Parathyroid adenoma (tissue), 2 donors: ENCODE measurements at regions not wholly inside any gene's neighbourhood (a gene's known extent, or its start where the extent isn't known, plus 50 kb on each side); places are given as distances from the start of the nearest gene placed in this dataset.

Experiments
- H2AFZ ChIP-seq: fragments of 300-600 bp; sonication (generic); one replicate; pipeline ENCODE4 v1.7.0; 2017; ENCODE audit warnings: antibody characterized with exemption, mild to moderate bottlenecking
- H3K27ac ChIP-seq: fragments of 300-600 bp; sonication (generic); one replicate; pipeline ENCODE4 v1.7.0; 2017
- H3K27me3 ChIP-seq: fragments of 300-600 bp; sonication (generic); one replicate; pipeline ENCODE4 v1.7.0; 2017; ENCODE audit warnings: low read length; ENCODE audit not compliant: control insufficient read depth, insufficient read depth
- H3K36me3 ChIP-seq: fragments of 300-600 bp; sonication (generic); one replicate; pipeline ENCODE4 v1.7.0; 2017; ENCODE audit warnings: low read length; ENCODE audit not compliant: control insufficient read depth, insufficient read depth
- H3K4me1 ChIP-seq: fragments of 300-600 bp; sonication (generic); one replicate; pipeline ENCODE4 v1.7.0; 2017; ENCODE audit warnings: control low read depth
- H3K4me2 ChIP-seq: fragments of 300-600 bp; sonication (generic); one replicate; pipeline ENCODE4 v1.7.0; 2017; ENCODE audit warnings: low read length
- H3K4me3 ChIP-seq: fragments of 300-600 bp; sonication (generic); one replicate; pipeline ENCODE4 v1.7.0; 2017; ENCODE audit warnings: low read depth, low read length
- H3K79me2 ChIP-seq: fragments of 300-600 bp; sonication (generic); one replicate; pipeline ENCODE4 v1.7.0; 2017; ENCODE audit warnings: control low read depth
- H3K9ac ChIP-seq: fragments of 300-600 bp; sonication (generic); one replicate; pipeline ENCODE4 v1.7.0; 2017; ENCODE audit warnings: mild to moderate bottlenecking
- H3K9me3 ChIP-seq: fragments of 300-600 bp; sonication (generic); one replicate; pipeline ENCODE4 v1.7.0; 2017; ENCODE audit warnings: low read length; ENCODE audit not compliant: control insufficient read depth
- TF ChIP-seq, protein P1 (sequence below): fragments of 300-600 bp; sonication (generic); IDR thresholded peaks from one replicate; pipeline ENCODE4 v1.7.0; 2017; ENCODE audit warnings: antibody characterized with exemption, mild to moderate bottlenecking
- donor health status: primary hyperparathyroidism.

DNA sequence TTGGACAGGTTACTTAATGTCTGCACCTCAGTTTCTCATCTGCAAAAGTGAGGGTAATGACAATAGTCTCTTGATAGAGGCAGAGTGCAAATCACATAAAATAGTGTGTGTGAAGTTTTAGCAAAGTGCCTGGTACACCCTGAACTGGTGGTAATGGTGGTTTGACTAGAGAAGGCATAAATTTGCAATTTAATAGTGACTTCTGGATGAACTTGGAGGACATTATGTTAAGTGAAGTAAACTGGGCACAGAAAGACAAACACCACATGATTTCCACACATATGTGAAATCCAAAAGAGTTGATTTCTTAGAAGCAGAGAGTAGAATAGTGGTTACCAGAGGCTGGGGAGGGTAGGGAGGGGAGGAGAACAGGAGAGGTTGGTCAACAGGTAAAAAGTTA lies 54.8 kb upstream of the FUT8 start:
- H3K79me2 ChIP-seq = no peaks in the 10 kb centered on the region
- peaks cover 4% of the 10 kb centered on the region for H3K4me1 ChIP-seq
- H2AFZ ChIP-seq = no peak overlapping the region
- no peaks in the 10 kb centered on the region for H3K36me3 ChIP-seq
- no peaks in the 10 kb centered on the region for H3K9me3 ChIP-seq
- no peak overlapping the region for H3K4me3 ChIP-seq
- no peak overlapping the region for H3K9ac ChIP-seq
- TF ChIP-seq, protein P1, sequence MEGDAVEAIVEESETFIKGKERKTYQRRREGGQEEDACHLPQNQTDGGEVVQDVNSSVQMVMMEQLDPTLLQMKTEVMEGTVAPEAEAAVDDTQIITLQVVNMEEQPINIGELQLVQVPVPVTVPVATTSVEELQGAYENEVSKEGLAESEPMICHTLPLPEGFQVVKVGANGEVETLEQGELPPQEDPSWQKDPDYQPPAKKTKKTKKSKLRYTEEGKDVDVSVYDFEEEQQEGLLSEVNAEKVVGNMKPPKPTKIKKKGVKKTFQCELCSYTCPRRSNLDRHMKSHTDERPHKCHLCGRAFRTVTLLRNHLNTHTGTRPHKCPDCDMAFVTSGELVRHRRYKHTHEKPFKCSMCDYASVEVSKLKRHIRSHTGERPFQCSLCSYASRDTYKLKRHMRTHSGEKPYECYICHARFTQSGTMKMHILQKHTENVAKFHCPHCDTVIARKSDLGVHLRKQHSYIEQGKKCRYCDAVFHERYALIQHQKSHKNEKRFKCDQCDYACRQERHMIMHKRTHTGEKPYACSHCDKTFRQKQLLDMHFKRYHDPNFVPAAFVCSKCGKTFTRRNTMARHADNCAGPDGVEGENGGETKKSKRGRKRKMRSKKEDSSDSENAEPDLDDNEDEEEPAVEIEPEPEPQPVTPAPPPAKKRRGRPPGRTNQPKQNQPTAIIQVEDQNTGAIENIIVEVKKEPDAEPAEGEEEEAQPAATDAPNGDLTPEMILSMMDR = no peak
- H3K27ac ChIP-seq = no peak overlapping the region
- H3K4me2 ChIP-seq = no peak overlapping the region
- H3K27me3 ChIP-seq = no peaks in the 10 kb centered on the region

DNA sequence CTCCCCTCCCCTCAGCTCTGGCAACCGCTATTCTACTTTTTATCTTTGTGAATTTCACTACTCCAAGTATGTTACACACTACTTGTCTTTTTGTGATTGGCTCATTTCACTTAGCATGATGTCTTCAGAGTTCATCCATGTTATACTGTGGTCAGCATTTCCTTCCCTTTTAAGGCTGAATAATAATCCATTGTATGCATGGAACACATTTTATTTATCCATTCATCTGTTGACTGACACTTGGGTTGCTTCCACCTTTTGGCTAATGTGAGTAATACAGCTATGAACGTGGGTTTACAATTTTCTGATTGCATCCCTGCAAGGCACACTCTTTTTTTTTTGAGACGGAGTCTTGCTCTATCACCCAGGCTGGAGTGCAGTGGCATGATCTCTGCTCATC lies 53.0 kb upstream of the FUT8 start:
- H3K36me3 ChIP-seq = no peaks in the 10 kb centered on the region
- H3K27ac ChIP-seq = no peak overlapping the region
- no peak overlapping the region for H3K9ac ChIP-seq
- H3K79me2 ChIP-seq = no peaks in the 10 kb centered on the region
- TF ChIP-seq, protein P1 = no peak
- no peak overlapping the region for H3K4me2 ChIP-seq
- H3K4me1 ChIP-seq = peaks cover 4% of the 10 kb centered on the region
- no peaks in the 10 kb centered on the region for H3K27me3 ChIP-seq
- H2AFZ ChIP-seq = no peak overlapping the region
- no peaks in the 10 kb centered on the region for H3K9me3 ChIP-seq
- no peak overlapping the region for H3K4me3 ChIP-seq

DNA sequence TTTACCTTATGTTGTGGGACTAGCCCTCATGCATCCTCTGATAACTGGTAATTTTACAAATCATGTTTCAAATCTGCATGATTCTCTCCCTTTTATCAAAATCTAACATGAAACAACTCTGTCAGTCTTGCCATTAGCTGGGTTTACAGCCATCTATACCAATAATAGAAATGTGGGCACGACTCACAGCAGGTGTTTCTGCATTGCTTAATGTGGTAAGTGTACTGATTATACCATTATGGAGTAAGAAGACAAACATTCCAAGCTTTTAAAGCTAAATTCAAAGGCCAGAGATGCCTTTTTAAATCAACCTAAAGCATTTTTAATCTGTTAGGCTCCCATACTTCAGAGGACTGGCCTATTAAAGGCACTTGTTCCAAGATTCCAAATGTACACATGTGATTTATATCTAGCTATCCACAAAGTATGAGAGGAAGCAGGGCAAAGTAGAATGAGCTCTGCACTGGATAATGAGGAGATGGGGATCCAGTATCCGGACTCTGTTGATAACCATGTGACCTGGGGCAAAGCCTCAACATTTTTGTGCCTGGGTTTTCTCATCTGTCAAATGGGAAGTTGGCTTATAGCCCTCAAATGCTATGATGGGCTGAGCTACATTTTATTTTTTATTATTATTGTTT lies 52.3 kb upstream of the FUT8 start:
- no peak overlapping the region for H3K27ac ChIP-seq
- H2AFZ ChIP-seq = no peak overlapping the region
- H3K4me2 ChIP-seq = no peak overlapping the region
- peaks cover 4% of the 10 kb centered on the region for H3K4me1 ChIP-seq
- H3K9ac ChIP-seq = no peak overlapping the region
- no peaks in the 10 kb centered on the region for H3K79me2 ChIP-seq
- TF ChIP-seq, protein P1 = no peak
- no peak overlapping the region for H3K4me3 ChIP-seq
- no peaks in the 10 kb centered on the region for H3K27me3 ChIP-seq
- H3K9me3 ChIP-seq = no peaks in the 10 kb centered on the region
- no peaks in the 10 kb centered on the region for H3K36me3 ChIP-seq

DNA sequence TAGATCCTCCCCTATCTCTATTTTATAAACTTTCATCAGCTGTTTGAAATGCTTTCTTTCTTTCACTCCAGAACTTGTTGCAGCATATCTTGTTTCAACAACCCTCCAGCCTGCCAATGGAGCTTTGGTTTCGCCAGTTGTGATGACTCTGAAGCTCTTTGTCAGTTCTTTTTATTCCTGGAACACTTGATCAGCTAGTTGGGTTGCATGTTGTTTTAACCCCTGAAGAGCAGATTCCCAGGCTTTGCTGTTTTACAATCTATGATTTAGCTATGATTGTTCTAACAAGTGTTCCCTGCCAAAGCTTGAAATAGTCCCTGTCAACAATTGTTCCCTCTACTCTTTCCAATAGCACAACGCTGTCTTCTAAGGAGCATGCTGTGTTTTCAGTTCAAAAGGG lies 50.6 kb upstream of the FUT8 start:
- H3K4me2 ChIP-seq = peak overlapping the region; percentile 6
- no peaks in the 10 kb centered on the region for H3K9me3 ChIP-seq
- H2AFZ ChIP-seq = no peak overlapping the region
- no peak overlapping the region for H3K27ac ChIP-seq
- H3K36me3 ChIP-seq = no peaks in the 10 kb centered on the region
- no peaks in the 10 kb centered on the region for H3K79me2 ChIP-seq
- TF ChIP-seq, protein P1 = no peak
- peaks cover 4% of the 10 kb centered on the region for H3K4me1 ChIP-seq
- no peak overlapping the region for H3K4me3 ChIP-seq
- no peak overlapping the region for H3K9ac ChIP-seq
- no peaks in the 10 kb centered on the region for H3K27me3 ChIP-seq
